ENCODE measurements at regions not wholly inside any gene's neighbourhood (a gene's known extent, or its start where the extent isn't known, plus 50 kb on each side); places are given as distances from the start of the nearest gene placed in this dataset.

DNA sequence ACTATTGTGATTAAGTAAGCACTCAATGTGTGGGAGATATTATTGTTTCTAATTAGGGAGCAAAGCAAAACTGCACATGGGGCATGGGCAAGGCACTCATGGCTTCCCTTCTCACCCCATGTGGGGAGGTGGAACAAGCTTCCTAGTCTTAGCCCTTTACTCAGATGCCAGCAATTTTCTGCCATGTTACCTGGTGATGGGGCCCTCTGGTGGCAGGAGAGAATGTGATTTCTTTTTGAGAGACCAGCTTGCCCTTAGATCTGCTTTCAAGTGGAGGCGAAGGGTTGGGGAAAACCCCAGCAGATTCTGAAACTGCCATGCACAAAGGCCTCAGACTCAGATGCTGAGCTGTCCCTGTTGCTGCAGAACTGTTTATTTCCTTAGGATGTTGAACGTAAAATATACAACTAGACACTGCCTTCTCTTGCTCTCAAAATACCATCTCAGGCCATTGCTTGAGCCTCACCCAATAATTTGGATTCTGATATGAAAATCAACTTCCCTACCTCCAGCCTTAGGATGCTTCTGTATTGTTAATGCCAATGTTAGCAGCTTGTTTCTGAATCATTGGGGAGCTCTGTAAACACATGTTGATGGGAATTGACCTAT, 130.2 kb upstream of the TPRG1 start:
- peak; percentile 45 to 70 for DNase-seq (ENCODE audit: extremely low read depth in 1 of 2, low read depth in 1 of 2)

DNA sequence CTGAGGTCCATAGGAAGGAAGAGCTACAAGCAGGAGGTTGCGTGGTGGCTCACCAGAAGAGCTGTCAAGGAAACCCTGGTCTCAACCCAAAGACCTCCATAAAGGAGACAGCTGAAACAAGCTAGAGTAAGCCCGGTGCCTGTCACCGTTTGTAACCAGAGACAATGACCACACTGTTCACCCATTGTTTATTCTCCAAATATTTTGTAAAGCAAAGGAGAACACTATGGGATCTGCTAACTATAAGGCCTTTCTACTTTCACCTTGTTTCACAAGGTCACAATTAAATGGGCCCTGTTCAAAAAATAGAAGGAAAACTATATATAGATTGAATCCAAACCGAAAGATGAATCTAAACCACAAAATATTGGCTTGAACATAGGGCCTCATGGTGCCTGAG, 128.9 kb upstream of the TPRG1 start:
- no peak for DNase-seq (ENCODE audit: extremely low read depth in 1 of 2, low read depth in 1 of 2)

DNA sequence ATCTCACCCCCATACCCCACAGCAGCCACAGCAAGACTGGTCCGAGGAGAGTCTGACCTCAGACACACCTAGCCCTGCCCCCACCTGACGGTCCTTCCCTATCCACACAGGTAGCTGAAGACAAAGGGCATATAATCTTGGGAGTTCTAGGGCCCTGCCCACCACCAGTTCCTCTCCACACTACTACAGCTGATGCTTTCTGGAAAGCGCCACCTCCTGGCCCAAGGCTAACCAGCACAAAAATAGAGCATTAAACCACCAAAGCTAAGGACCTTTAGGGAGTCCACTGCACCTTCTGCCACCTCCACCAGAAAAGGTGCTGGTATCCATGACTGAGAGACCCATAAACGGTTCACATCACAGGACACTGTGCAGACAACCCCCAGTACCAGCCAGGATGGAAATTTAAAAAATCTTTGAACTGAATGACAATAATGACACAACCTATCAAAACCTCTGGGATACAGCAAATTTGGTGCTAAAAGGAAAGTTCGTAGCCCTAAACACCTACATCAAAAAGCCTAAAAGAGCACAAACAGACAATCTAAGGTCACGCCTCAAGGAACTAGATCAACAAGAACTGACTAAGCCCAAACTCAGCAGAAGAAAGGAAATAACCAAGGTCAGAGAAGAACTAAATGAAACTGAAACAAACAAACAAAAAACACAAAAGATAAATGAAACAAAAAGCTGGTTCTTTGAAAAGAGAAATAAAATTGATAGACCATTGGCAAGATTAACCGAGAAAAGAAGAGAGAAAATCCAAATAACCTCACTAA, 122.1 kb upstream of the TPRG1 start:
- no peak for DNase-seq (ENCODE audit: extremely low read depth in 1 of 2, low read depth in 1 of 2)

DNA sequence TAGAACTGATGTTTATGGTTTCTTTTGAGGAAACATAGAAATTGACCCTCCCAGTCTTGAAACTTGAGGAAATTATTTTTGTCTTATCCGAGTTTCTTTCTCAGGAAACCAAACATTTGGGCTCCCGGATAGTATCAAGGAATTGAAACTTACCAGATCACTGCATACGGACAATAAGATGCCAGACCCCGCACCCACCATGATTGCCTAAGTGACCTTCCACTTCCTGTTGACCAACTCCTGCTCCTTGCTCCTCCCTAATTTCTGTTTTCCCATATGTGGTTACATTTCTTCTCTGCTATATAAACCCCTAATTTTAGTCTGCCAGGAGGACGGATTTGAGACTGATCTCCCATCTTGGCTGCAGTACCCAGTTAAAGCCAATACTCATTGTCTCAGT, 118.4 kb upstream of the TPRG1 start:
- DNase-seq (ENCODE audit: extremely low read depth in 1 of 2, low read depth in 1 of 2) = no peak

DNA sequence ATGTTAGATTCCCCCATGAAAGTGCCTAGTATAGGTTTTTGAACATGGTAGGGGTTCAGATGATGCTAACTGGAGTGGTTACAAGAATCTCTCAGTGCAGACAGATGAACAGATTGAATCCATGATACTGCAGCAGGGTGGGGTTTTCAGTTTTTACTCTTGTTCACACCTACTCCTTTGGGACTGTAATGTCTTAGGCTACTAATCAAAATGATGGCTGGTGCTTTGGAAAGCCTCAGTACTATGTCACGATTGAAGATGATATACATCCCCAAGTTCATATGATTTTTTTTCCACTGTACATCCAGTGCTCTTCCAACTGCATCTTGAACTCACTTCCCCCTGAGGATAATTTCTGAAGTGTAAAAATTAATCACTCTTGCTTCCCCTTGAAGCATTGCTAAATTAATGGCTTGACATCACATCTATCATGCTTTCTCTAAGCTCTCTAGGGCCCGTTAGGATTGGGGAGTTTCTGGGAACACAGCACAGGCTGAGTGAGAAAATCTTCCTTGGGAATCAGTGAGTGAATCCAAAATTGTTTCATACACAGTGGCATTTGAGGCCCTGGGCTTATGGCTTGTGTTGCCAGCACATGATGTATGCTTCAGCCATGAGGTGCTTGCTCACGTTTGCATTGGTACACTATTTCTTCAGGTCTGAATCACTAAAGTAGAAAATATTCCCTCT, 115.0 kb upstream of the TPRG1 start:
- DNase-seq (ENCODE audit: extremely low read depth in 1 of 2, low read depth in 1 of 2) = no peak

DNA sequence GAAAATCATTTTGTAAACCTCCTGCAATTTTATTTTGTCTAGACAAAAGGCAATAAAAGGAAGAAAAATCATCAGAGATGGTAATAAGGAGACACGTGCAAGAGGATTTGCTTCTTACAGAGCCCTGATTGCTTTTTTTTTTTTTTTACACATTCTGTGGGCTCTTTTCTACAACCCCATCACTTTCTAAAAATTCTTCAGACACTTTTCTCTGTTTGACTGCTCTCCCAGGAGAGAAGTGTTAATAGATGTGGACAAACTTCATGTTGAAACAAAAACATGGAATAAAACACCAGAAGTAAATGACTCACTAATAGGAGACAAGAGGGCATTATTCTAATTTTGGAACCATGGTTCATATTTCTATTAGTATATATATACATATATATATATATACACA, 114.4 kb upstream of the TPRG1 start:
- DNase-seq (ENCODE audit: extremely low read depth in 1 of 2, low read depth in 1 of 2) = no peak

DNA sequence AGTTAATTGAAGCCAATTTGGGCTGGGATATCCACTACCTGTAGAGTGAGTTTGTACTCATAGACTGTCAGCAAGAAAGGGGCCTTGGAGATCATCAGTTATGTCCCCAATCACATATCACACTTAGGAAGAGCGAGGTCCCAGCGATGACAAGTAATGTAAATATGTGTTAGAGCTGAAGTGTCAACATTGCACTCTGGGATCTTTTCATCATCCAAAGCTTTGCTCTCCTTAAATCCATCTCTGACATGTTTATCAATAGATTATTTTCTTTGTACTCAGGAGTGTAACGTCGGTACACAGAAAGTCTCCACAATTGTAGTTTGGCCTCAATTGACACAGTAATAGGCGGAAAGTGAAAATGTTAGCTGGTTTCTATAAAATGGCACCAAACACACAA, 113.7 kb upstream of the TPRG1 start:
- DNase-seq (ENCODE audit: extremely low read depth in 1 of 2, low read depth in 1 of 2) = no peak

DNA sequence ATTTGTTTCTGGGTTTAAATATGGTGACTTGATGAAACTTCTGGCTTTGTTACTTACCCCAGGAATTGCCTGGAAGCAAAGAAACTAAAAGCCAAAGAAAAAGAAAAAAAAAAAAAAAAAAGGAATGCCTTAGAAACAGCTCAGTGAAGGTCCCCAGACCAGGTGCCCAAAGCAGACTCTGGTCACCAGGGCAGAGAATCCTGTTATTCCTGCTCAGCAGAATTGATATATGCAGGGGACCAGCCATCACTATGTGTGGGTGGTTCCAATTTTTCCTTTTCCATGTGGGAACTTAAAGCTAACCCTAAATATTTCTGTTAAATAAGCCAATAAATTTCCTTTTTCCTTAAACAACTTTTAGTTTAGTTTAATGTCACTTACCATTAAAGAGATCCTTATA, 100.8 kb upstream of the TPRG1 start:
- DNase-seq (ENCODE audit: extremely low read depth in 1 of 2, low read depth in 1 of 2) = no peak

DNA sequence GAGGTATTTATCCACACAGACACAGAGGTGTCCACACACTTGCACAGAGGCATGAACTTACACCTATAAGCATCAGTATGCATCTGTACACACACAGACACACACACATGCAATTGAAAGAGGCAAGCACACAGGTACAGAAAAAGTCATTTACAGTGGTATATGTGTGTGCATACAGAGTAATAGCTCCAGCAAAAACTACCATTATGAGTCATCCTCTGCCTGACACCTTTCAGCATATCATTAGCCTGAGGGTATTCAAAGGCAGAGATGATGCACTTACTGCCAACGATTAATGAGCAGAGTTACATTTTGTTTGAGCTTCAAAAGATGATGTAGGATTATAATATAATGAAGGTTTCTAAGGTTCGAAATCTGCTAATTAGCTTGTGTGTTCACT, 100.3 kb upstream of the TPRG1 start:
- DNase-seq (ENCODE audit: extremely low read depth in 1 of 2, low read depth in 1 of 2) = no peak

DNA sequence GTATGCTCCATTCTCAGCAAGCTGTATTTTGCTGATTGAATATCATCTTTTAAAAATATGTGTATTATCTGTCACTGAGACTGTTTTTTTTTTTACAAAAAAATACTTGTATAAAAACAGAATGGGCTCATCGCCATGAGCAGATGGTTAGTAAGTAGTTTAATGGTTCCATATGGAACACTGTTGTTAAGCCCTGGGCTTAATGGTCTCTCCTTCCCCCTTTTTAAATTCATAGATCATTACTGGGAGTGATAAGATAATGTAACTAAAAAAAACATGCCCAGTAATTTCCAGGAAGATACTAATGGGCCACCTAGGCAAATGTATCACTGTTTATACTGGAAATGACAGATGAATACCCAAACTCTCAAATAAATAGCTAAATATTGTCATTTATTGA, 95.3 kb upstream of the TPRG1 start:
- no peak for DNase-seq (ENCODE audit: extremely low read depth in 1 of 2, low read depth in 1 of 2)

DNA sequence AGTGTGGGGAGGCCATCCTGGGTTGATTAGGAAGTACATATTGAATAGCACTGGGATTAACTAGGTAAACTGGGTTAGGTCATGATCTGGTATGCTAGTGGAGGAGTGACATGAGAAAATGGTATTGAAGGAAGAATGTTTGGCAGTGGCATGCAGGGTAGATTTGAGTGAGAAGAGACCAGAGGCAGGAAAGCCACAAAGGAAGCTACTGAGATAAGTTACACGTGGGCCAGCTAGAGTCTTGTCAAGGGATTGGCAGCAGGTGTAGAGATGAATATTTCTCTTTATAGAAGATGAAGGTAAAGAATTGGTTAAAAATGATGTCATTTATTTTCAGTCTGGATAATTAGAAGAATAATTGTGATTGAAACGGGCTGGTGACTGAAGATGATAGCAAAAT, 91.0 kb upstream of the TPRG1 start:
- DNase-seq (ENCODE audit: extremely low read depth in 1 of 2, low read depth in 1 of 2) = no peak

DNA sequence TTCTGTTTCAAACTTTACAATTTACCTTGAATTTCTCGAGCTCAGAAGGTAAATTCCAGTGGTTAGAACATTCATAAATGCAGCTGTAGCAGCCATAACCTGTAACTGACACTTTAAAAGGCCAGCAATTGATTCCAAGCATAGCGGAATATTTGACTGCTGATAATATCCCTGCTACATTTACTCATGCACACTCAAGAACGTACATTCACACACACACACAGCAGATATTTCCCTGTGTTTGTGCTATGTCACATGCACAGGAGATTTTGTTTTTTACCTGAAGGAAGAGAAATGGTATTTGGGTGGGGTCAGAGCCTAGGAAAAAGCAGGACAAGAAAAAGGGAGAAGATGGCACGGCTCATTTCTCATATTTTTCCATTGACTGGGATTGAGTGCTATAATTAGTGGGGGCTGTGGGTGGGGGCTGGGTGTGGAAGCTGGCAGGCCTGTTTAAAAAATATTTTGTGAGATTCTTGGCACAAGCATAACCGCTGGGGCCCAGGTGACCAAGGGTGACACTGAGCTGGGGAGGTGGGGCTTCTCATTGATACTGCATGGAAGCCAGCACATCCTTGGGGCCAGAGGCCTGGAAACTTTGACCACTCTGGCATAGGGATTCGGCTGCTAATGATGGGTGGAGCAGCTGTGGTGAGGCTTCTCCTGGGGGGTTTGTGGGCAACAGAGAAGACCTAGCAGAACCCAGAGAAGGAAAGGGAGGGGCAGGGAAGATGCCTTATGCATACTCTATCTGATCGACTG, 88.9 kb upstream of the TPRG1 start:
- no peak for DNase-seq (ENCODE audit: extremely low read depth in 1 of 2, low read depth in 1 of 2)

DNA sequence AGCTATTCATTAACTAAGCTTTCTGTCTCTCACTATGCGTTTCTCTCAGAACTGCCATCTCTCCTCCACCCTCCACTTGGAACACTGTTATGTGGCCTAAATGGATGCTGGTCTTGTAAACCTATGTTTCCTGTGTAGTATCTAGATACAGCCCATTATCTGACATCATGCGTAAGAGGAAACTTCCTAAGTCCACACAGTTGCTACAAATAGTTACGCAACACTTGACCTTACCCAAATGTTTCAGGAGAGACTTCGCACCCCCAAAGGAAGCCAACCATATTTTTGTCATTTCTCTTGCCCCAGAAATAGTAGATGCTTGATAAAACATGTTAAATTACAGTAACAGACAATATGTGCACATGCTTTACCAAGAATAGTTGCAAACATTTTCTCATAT, 87.2 kb upstream of the TPRG1 start:
- DNase-seq (ENCODE audit: extremely low read depth in 1 of 2, low read depth in 1 of 2) = no peak

DNA sequence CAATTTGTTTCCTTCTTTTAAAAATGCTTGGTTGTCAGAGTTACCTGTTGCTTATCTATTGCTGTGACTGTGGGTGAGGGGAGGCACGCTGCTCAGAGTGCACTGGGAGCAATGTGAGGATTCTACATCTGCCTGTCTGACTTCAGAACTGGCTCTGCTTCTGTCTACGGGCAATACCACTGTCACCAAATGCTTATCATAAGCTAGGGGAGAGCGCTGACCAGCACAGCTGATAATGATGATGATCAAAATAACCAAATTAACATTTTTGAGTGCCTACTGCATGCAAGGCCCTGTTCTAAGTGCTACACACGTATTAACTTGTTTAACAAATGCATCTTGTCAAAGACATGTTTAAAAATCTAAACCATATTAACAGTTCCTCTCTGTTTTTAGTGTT, 79.2 kb upstream of the TPRG1 start:
- DNase-seq (ENCODE audit: extremely low read depth in 1 of 2, low read depth in 1 of 2) = no peak

DNA sequence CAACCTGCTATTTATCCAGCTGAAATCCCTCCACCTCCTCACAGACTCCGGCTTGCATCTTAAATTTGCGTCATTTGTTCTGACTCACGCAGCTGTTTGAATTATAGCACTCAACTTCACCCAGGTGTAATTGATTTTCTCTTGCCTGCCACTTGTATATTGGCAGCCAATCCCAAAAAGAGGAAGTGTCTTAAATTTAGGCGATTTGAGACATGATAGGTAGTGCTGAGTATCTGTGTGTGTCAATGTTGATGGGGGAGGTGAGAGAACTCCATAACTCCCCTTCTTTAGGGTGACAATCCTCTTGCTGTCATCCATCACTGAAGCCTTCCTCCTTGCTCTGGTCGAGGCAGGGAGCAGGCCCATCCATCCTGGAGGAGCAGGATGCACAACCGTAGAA, 77.2 kb upstream of the TPRG1 start:
- no peak for DNase-seq (ENCODE audit: extremely low read depth in 1 of 2, low read depth in 1 of 2)

DNA sequence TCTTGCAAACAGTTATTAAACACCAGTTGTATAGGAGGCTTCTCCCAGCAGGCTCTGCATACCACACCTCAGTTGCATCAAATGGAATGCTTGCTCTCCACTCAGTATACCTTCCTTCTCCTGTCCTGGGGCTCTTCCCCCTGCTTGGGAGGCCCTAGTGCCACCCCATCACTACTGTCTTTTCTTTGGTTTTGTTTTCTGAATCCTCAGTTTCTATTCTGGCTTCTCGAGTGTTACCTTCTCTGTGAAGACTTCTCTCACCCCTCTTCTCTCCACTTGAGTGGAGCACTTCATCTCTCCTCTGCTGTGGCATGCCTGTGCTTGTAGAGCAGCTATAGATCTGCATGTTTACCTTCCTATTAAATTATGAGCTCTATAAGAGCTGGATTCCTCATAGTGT, 75.7 kb upstream of the TPRG1 start:
- DNase-seq (ENCODE audit: extremely low read depth in 1 of 2, low read depth in 1 of 2) = no peak

DNA sequence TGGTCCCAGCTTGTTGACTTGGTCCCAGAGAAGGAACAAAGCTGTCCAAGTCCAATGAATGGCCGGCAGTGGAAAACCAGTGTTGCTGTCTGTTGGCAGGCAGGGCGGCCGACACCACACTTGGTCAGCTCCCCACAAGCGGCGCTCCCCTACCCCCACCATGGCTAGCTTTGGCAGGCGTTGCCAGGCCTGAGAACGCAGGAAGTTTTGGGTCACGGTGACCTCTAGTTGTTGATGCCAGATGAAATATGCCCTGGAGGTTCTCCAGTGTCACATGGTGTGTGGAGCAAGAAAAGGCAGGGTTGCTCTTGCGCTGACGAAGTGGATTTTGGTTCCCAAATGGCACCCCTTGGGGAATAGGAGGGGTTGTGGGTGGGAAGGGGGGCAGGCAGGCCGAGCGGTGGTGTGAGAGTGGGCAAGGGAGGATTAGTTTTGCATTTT, 72.7 kb upstream of the TPRG1 start:
- no peak for DNase-seq (ENCODE audit: extremely low read depth in 1 of 2, low read depth in 1 of 2)

DNA sequence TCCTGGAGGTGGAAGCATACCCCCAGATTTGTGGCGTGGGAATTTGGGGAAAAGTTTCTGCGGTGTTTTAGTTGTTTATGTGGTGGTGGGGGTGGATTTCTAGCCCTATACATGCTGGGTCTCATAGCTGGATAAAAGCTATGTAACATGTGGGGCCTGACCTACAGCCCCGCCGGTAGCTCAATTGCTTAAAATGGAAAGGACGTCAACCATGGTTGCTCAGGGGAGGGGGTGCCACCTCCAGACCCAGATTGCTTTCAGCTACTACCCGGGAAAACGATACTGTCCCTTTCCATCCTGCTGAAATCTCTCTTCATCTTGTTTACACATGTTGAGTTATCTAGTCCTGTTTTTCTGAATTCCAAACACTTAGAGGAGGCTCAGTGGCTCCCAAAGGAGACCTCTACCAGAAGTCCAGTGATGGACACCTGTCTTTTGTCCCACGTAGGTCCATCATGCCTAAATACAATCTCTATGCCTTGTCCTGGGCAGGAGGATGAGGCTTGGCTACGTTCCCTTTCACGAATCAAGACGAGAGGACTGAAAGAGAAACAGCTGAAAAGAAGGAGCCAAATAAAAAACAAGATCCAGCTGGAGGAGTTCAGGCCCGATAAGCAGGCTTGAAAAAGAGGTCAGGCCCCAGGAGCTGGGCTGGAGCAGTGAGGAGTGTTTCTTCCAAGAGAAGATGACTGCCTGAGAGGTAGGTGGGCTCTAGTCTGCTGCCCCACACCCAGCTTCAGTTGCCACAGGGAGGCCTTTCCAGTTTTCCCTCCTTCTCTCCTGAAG, 72.1 kb upstream of the TPRG1 start:
- no peak for DNase-seq (ENCODE audit: extremely low read depth in 1 of 2, low read depth in 1 of 2)

DNA sequence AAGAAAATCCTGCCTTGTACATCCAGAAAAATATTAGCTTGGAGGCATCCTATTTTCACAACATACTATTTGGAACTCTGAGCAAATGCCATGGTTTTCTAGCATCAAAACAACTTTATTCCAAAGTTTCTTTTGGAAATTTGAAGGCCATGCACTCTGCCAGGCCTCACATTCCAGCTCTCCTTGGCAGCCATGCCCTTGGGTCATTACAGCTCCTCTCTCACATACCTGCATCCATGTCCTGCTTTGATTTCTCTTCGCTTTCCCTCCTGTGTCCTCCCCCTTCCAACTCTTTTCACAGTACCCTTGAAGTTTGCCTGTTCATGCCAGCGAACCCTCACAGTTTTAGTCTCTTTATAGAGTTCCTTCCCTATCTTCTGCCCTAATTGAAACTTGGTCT, 70.9 kb upstream of the TPRG1 start:
- no peak for DNase-seq (ENCODE audit: extremely low read depth in 1 of 2, low read depth in 1 of 2)

DNA sequence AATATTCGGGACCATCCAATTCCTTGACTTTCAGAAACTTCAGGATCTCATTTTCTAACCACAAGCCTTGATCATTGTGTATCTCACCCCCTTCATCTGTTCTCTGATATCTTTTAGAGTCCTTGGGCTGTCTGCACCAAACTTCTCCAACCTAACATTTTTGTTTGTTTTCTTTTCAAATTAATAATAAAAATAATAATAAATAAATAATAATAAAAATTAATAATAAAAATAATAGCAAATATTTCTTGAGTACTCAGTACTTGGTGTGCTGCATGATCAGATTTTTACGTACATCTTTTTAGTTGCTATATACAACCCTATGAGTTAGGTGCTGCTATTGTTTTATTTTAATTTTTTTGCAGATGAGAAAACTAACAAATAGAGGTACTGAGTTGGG, 70.2 kb upstream of the TPRG1 start:
- DNase-seq (ENCODE audit: extremely low read depth in 1 of 2, low read depth in 1 of 2) = no peak

DNA sequence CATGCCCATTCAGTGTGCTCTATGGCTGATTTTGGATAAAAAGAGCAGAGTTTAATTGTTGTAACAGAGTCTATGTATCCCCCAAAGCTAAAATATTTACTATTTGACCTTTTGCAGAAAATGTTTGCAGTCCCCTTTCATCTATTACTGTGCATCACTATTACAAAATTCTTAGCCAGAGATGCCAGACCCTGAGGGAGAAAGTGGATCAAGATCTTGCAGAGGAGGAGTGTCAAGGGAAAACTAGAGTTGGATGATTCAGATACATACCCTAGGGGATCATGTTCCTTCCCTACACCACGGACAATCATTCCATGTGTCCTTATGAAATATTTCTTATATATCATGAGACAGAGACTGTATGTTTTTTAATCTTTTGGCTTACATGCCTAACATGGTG, 68.6 kb upstream of the TPRG1 start:
- DNase-seq (ENCODE audit: extremely low read depth in 1 of 2, low read depth in 1 of 2) = no peak
